NCI-H748 (cell line): ENCODE measurements at regions not wholly inside any gene's neighbourhood (a gene's known extent, or its start where the extent isn't known, plus 50 kb on each side); places are given as distances from the start of the nearest gene placed in this dataset.

Experiments
- DNase-seq: peaks from one replicate; lab custom pipeline; 2025; ENCODE audit not compliant: unreplicated experiment; lab: John Stamatoyannopoulos, UW

- DNase-seq = no peak
Measured at GRCh38 chr15:85305050-85305449, 75.4 kb upstream of the AKAP13 start.

DNA sequence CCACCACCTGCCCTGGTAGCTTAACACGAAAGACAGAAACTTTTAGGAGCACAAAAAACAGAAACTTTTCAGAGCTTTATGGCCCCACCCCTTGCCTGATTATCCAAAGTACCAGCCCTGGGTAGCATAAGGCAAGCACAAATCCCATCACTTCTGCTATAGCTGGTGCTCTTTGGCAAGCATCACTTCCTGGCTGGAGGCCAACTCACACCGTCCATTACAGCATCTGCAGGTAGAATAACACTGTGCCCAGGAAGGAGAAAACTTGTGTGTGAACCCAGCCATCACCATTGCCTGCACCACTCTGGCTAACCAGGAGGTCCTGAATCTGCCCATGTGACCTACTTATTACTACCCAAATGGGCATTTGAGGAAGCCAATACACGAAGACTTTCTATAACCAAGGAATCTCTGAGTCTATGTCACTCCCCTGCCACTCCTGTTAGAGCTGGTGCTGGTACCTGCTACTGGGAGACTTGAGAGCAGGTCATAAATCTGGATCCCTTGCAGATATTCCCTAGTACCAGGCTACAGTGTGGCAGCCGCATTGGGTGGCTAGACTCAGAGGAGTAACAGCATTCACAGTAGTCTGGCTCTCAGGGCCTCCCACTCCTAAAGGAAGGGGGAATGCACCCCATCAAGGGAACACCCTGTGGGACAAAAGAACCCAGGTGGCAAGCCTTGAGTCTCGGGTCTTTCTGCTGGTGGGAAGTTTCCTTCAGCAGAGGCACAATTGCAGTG, 73.3 kb upstream of the AKAP13 start:
- DNase-seq = peak; percentile 45

DNA sequence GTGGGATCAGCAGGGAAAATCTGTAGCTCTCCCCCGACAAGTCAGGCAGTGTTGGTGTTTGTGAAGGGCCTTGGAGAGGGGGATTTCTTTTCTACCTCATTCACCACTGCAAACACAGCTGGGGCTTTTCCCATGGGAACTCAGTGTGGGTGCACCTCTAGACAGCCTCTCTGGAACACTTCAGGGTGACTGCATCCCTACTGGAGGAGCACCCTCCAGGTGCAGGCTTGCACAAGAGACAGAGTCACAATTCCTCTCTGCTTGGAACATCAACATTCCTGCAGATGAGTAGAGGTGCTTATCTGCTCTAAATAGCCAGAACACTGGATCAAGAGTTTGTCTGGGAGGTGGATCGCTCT, 72.7 kb upstream of the AKAP13 start:
- DNase-seq = no peak

DNA sequence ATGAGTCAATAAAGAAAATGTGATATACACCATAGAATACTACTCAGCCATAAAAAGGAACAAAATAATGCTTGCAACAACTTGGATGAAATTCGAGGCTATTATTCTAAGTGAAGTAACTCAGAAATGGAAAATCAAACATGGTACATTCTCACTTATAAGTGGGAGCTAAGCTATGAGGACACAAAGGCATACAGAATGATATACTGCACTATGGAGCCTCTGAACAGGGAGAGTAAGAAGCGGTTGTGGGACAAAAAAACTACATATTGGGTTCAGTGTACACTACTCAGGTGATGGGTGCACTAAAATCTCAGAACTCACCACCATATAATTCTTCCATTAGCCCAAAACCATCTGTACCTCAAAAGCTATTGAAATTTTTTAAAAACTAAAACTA, 68.8 kb upstream of the AKAP13 start:
- no peak for DNase-seq

GRCh38 chr15:85312486-85312885, 67.9 kb upstream of the AKAP13 start:
- DNase-seq = no peak

- DNase-seq = no peak
Measured at GRCh38 chr15:85312929-85313331, 67.5 kb upstream of the AKAP13 start.

DNA sequence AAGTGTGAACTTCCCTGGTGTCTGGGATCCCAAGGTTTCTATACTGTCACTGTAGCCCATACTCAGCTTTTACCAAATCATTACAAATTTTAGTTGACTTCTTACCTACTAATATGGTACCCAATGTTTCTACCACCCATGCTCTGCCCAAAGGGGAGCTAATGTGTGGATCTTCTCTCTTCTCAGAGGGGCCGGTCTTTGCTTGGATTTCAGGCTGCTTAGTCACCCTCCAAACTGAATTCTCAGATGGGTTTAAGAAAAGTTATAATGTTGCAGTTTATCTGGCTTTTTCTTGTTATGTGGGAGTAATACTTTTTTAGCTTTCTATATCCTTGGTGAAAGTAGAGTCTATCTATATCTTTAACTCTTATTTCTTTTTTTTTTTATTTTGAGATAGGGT, 67.1 kb upstream of the AKAP13 start:
- DNase-seq = no peak

DNA sequence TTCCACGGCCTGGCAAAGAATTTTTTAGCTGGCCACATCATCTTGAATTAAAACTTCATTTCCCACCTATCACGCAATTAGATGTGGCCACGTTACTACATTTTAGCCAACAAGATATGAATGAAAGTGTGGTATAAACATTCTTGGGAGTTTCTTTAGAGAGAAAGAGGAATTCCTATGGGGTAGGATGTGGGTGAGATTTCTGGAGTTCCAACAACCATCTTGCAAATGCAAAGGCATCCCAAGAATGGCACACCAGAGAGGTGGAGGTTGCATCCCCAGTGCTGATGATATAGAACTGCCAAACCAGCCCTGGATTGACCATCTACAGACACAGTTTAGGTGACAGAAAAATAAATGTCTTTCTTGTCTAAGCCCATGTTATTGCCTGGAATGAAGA, 66.3 kb upstream of the AKAP13 start:
- DNase-seq = no peak

DNA sequence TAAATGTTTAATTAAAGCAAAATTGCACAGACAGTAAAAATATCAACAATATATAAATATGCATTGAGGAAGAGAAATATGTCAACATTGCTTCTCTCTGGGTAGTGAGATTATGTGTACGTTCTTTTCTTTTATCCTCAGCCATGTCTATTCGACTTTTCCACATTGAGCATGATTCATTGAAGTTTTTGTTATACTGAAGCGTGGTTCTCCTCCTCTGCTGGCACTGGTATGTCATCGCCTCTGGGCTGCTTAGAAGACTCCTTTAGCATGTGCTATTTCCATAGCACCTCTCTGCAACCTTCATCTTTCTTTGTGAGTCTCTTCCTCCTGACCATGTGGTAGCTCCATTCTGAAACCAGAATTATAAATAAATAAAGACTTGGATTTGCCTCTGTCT, 65.8 kb upstream of the AKAP13 start:
- no peak for DNase-seq

DNA sequence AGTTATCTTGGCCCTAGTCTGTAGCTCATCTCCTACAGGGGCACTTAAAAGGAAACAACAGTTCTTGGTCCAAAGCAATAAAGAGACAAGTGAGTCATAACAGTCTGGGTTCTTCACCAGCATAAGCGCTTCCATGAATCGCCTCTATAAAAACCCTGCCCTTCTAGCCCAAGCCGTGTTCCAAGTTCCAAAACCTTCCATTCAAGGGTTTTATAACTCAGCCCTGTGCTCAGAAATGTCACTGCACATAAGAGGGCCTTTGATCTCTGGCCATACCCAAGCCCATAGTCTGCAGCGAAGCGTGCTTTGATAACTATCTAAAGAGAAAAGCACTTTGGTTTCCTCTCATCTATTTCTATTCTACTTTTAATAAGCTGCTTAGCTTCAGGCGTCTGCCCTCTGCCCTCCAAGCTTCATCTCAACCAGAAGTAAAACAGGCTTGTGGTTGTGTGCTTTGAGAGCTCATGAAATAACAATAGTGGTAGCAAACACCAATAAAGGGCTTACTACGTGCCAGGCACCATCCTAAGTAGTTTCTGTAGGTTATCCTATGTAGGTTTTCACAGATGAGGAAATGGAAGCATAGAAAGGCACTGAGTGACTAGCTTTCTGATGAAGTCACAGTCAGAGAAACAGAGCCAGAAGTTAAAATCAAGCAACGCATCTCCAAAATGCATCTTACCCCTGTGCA, 64.0 kb upstream of the AKAP13 start:
- no peak for DNase-seq

- DNase-seq = peak; percentile 66
Measured at GRCh38 chr15:85318048-85318731, 62.2 kb upstream of the AKAP13 start.

- no peak for DNase-seq
Measured at GRCh38 chr15:85318732-85319076, 61.7 kb upstream of the AKAP13 start.

GRCh38 chr15:85324202-85324601, 56.2 kb upstream of the AKAP13 start:
- no peak for DNase-seq

GRCh38 chr15:85325834-85326233, 54.6 kb upstream of the AKAP13 start:
- DNase-seq = no peak

DNA sequence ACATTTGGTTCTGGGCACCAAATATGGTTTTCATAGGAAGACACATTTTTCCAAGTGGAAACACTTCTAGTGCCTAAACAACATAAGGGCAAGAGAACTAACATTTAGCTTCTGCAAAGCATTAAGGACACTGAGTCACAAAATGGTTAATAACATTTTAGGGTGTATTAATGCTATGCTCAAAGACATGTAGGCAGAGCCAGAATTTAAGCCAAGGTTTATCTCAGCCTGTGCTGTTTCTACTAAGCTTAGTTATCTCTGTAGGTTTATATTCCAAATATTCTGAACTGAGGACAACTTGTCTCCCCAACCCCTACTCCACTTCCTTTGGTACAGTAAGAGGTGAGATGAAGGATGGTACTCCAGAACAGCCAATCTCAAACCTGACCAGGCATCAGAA, 54.1 kb upstream of the AKAP13 start:
- no peak for DNase-seq

DNA sequence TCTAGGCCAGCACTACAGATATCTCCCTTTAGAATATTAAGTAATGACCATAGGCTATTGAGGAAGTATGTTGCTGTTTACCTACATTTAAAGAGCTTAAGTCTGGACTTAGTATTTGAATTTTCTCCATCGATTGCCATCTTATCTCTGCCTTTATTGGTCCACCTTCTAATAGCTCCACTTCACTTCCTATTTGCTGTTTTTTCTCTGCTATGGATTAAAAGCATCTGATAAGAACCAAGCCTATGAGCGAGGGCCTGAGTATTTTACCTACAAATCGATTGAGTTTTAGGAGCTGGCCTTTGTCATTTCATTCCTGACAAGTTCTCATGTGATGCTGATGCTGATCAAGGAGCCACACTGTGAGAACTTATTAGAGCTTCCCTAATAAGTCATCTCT, 52.6 kb upstream of the AKAP13 start:
- DNase-seq = no peak

DNA sequence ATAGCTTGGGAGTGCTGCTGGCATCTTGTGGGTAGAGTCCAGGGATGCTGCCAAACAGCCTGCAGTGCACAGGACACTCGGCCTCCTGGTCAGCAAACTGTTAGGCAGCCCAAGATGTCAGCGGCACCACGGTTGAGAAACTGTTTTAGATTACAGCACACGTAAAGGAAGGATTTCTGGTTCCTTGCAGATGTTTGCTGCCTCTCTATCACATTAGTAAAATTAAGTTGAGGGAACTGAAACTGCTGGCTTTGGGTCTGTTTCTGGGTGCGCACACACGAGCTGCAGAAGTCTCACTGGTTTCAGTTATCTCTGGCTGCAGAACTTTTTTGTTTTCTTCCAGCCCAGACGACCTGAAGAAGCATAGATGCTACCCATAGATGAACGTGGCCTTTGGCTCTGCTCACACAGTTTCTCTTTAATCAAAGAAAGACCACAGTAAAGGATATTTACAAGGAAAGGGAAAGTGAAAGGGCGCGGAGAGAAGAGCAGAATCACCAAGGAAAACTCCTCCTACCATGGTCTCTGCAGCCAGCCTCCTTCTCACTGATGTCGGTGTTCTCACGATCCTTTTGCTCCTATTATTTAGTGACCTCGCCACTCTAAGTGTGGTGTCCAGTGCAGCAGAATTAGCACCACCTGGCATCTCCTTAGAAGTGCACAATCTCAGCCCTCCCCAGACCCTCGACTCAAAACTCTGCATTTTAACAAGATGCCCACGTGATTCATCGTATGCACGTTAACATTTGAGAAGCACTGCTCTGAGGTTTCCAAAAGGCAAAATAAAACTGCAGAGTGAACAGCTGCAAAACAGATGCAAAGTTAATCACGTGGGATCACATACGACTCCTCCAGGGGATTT, 50.6 kb upstream of the AKAP13 start:
- DNase-seq = no peak
